GM23338 (cell line): ENCODE measurements at regions not wholly inside any gene's neighbourhood (a gene's known extent, or its start where the extent isn't known, plus 50 kb on each side); places are given as distances from the start of the nearest gene placed in this dataset.

ENCODE experiments used
- ATAC-seq: fragments of 200-7000 bp; cut with Tn5 transposase; 3 replicates; pipeline ENCODE4 v1.9.1; 2020
- DNase-seq: peaks from one replicate; pipeline ENCODE4 v3.0.0-alpha.2; 2015; ENCODE audit warnings: low spot score
- H2AFZ ChIP-seq: fragments of 200-600 bp; sonication (generic); 2 replicates; pipeline ENCODE4 v1.8.0; 2016; ENCODE audit warnings: antibody characterized with exemption, mild to moderate bottlenecking, moderate library complexity
- H3F3A ChIP-seq: fragments of 200-600 bp; sonication (generic); replicated peaks from 2 replicates; pipeline ENCODE4 v1.8.0; 2017; ENCODE audit warnings: antibody characterized with exemption, mixed run types, low read depth
- H3K27ac ChIP-seq: fragments of 200-600 bp; sonication (generic); 2 replicates; pipeline ENCODE4 v1.6.1; 2016; ENCODE audit warnings: low read depth
- H3K27me3 ChIP-seq: fragments of 200-600 bp; sonication (generic); 2 replicates; pipeline ENCODE4 v1.8.0; 2016; ENCODE audit warnings: mild to moderate bottlenecking, mixed run types, moderate library complexity; ENCODE audit not compliant: insufficient read depth
- H3K36me3 ChIP-seq: fragments of 200-600 bp; sonication (generic); 2 replicates; pipeline ENCODE4 v1.8.0; 2016; ENCODE audit warnings: mild to moderate bottlenecking; ENCODE audit not compliant: insufficient read depth
- H3K4me1 ChIP-seq: fragments of 200-600 bp; sonication (generic); 2 replicates; pipeline ENCODE4 v1.8.0; 2016; ENCODE audit warnings: mild to moderate bottlenecking, moderate library complexity; ENCODE audit not compliant: insufficient read depth
- H3K4me2 ChIP-seq: fragments of 200-600 bp; sonication (generic); 2 replicates; pipeline ENCODE4 v1.7.1; 2017; ENCODE audit warnings: mixed run types
- H3K4me3 ChIP-seq: fragments of 200-600 bp; sonication (generic); 2 replicates; pipeline ENCODE4 v1.6.1; 2016; ENCODE audit warnings: mixed run types
- H3K79me2 ChIP-seq: fragments of 200-600 bp; sonication (generic); replicated peaks from 2 replicates; pipeline ENCODE4 v1.8.0; 2017; ENCODE audit warnings: mild to moderate bottlenecking; ENCODE audit not compliant: insufficient read depth
- H3K9me2 ChIP-seq: fragments of 200-600 bp; sonication (generic); 2 replicates; pipeline ENCODE4 v1.8.0; 2017; ENCODE audit not compliant: insufficient read depth
- H4K20me1 ChIP-seq: fragments of 200-600 bp; sonication (generic); replicated peaks from 2 replicates; pipeline ENCODE4 v1.8.0; 2017; ENCODE audit warnings: mild to moderate bottlenecking; ENCODE audit not compliant: insufficient read depth
- H3K27ac Mint-ChIP-seq: 2 replicates; pipeline ENCODE4 v1.8.0; 2020; ENCODE audit warnings: inconsistent platforms, mild to moderate bottlenecking, moderate library complexity, mixed read lengths
- H3K27me3 Mint-ChIP-seq: 3 replicates; pipeline ENCODE4 v1.8.0; 2022; ENCODE audit warnings: low read depth, mild to moderate bottlenecking, moderate library complexity, mixed read lengths, inconsistent platforms; ENCODE audit not compliant: insufficient read depth, poor library complexity
- H3K36me3 Mint-ChIP-seq: 3 replicates; pipeline ENCODE4 v1.8.0; 2021; ENCODE audit warnings: low read depth, mild to moderate bottlenecking, inconsistent platforms, moderate library complexity, mixed read lengths
- H3K4me1 Mint-ChIP-seq: 3 replicates; pipeline ENCODE4 v1.8.0; 2020; ENCODE audit warnings: mild to moderate bottlenecking, inconsistent platforms, mixed read lengths
- H3K4me3 Mint-ChIP-seq: 3 replicates; pipeline ENCODE4 v1.8.0; 2021; ENCODE audit warnings: moderate library complexity, mild to moderate bottlenecking, inconsistent platforms, mixed read lengths
- H3K9me3 Mint-ChIP-seq: 3 replicates; pipeline ENCODE4 v1.8.0; 2020; ENCODE audit warnings: moderate library complexity, mild to moderate bottlenecking, inconsistent platforms, mixed read lengths
- CREB1 ChIP-seq: fragments of 250-450 bp; sonication (Bioruptor Pico); IDR thresholded peaks from 2 replicates; pipeline ENCODE4 v1.5.0; 2020; ENCODE audit warnings: low read depth, mild to moderate bottlenecking, moderate library complexity
- ETS1 ChIP-seq: IDR thresholded peaks from 2 replicates; pipeline ENCODE4 v1.6.1; 2016; ENCODE audit warnings: antibody characterized with exemption
- EZH2 ChIP-seq: fragments of 200-600 bp; sonication (generic); IDR thresholded peaks from one replicate; pipeline ENCODE4 v1.8.0; 2017; ENCODE audit warnings: antibody characterized with exemption, mild to moderate bottlenecking, low read depth; ENCODE audit not compliant: unreplicated experiment
- JUNB ChIP-seq: IDR thresholded peaks from one replicate; pipeline ENCODE4 v1.6.1; 2016; ENCODE audit warnings: antibody characterized with exemption; ENCODE audit not compliant: unreplicated experiment
- NANOG ChIP-seq: IDR thresholded peaks from 2 replicates; pipeline ENCODE4 v1.6.1; 2016; ENCODE audit warnings: antibody characterized with exemption, borderline replicate concordance
- POLR2AphosphoS5 ChIP-seq: IDR thresholded peaks from 2 replicates; pipeline ENCODE4 v1.6.1; 2016; ENCODE audit warnings: antibody characterized with exemption, low read depth
- REST ChIP-seq: IDR thresholded peaks from one replicate; pipeline ENCODE4 v1.6.1; 2018; ENCODE audit warnings: antibody characterized with exemption; ENCODE audit not compliant: unreplicated experiment
- ZNF114 ChIP-seq: fragments of 250-450 bp; sonication (Bioruptor Pico); IDR thresholded peaks from 2 replicates; pipeline ENCODE4 v1.5.0; 2020; ENCODE audit warnings: mild to moderate bottlenecking, moderate library complexity
- TF ChIP-seq, protein P1 (sequence below), 2 experiments: fragments of 200-600 bp in 1 of 2; sonication (generic) in 1 of 2; conservative IDR thresholded peaks; 2 replicates each; pipeline versions ENCODE4 v1.5.1 to v1.6.1; 2016 to 2017; ENCODE audit warnings: antibody characterized with exemption in 2 of 2, low read depth in 2 of 2, mild to moderate bottlenecking in 2 of 2, moderate library complexity in 1 of 2

GRCh38 chr12:131442337-131442918 lies 268.5 kb upstream of the SFSWAP start:
- Histone ChIP-seq H3K27me3 (no peaks in the 10 kb centered on the region), H3K4me1 (no peaks in the 10 kb centered on the region), H3K36me3 (no peaks in the 10 kb centered on the region), H3K79me2 (no peaks in the 10 kb centered on the region), H3K9me2 (no peaks in the 10 kb centered on the region), H3F3A (no peaks in the 10 kb centered on the region), H2AFZ (no peak overlapping the region), H3K4me3 (no peak overlapping the region), H3K27ac (no peak overlapping the region), H3K4me2 (no peak overlapping the region), H4K20me1 (no peaks in the 10 kb centered on the region)
- H3K9me3 Mint-ChIP-seq, result no peaks in the 10 kb centered on the region
- H3K36me3 Mint-ChIP-seq, result no peaks in the 10 kb centered on the region
- no peak for ATAC-seq
- H3K4me3 Mint-ChIP-seq, result no peak overlapping the region
- H3K27ac Mint-ChIP-seq, result no peak overlapping the region
- TF ChIP-seq JUNB (no peak), CREB1 (CRISPR knock-in tag) (no peak), POLR2AphosphoS5 (no peak), ZNF114 (no peak), NANOG (no peak), REST (no peak)
- TF ChIP-seq, protein P1, sequence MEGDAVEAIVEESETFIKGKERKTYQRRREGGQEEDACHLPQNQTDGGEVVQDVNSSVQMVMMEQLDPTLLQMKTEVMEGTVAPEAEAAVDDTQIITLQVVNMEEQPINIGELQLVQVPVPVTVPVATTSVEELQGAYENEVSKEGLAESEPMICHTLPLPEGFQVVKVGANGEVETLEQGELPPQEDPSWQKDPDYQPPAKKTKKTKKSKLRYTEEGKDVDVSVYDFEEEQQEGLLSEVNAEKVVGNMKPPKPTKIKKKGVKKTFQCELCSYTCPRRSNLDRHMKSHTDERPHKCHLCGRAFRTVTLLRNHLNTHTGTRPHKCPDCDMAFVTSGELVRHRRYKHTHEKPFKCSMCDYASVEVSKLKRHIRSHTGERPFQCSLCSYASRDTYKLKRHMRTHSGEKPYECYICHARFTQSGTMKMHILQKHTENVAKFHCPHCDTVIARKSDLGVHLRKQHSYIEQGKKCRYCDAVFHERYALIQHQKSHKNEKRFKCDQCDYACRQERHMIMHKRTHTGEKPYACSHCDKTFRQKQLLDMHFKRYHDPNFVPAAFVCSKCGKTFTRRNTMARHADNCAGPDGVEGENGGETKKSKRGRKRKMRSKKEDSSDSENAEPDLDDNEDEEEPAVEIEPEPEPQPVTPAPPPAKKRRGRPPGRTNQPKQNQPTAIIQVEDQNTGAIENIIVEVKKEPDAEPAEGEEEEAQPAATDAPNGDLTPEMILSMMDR (conservative IDR thresholded peaks at IDR 0.05; ENCODE audit: low read depth in 2 of 2), result no peak
- DNase-seq, result no peak
- peaks cover 6% of the 10 kb centered on the region for H3K27me3 Mint-ChIP-seq
- 0 out of 3 replicates have a peak, but pooled peaks cover 3% of the 10 kb centered on the region for H3K4me1 Mint-ChIP-seq

DNA sequence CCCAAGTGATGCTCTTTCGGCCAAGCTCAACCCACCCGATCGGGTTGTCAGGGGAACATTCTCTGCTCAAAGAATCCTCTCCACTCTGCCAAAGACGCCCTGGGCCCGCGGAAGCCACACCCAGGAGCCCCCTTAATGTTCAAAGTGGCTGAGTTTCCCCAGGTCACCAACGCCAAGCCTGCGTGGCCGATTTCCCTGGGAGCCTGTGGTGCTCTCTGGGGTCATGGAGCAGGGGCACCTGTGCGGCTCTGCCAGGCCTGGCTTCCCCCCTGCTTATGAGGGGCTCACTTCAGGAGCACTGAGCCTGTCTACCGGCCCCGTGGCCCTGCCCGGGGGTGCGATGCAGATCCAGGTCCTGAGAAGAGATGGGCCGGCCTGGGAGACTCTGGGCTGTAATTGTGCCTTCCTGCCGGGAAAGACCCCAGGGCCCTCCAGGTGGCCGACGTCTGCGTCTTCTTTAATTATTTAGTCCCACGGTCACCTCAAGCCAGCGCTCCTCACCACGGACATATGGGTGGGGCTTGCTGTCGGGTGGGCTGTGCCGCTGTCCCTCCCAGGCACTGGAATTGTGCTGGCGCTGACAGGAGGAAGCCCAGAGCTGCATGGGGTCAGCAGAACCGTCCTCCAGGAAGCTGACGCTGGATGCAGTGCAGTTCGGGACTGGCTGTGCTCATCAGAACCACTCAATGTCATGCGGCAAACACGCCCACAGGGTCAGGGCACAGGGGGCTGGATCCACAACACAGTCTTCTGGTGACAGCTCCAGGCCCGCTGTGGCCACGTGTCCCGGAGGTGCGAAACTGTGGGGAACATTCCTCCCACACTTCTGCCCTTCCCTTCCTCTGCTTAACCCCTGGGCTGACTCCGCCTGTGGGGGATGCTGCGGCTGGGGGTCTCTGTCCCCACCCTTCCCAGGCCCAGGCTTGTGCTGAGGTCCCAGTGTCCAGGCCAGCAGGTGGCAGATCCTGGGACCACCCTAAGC lies 267.6 kb upstream of the SFSWAP start:
- TF ChIP-seq ETS1 (no peak), REST (no peak), EZH2 (no peak), ZNF114 (no peak)
- TF ChIP-seq, protein P1 (conservative IDR thresholded peaks at IDR 0.05; ENCODE audit: low read depth in 2 of 2), result no peak
- Histone ChIP-seq H3K27ac (no peak overlapping the region), H3K36me3 (no peaks in the 10 kb centered on the region), H3K4me3 (no peak overlapping the region), H3K4me1 (no peaks in the 10 kb centered on the region), H3K27me3 (no peaks in the 10 kb centered on the region), H3F3A (no peaks in the 10 kb centered on the region), H3K79me2 (no peaks in the 10 kb centered on the region), H3K4me2 (no peak overlapping the region), H2AFZ (no peak overlapping the region), H3K9me2 (no peaks in the 10 kb centered on the region), H4K20me1 (no peaks in the 10 kb centered on the region)
- Mint-ChIP-seq H3K4me1 (0 out of 3 replicates have a peak, but pooled peaks cover 3% of the 10 kb centered on the region), H3K36me3 (no peaks in the 10 kb centered on the region), H3K27ac (no peak overlapping the region), H3K9me3 (no peaks in the 10 kb centered on the region), H3K4me3 (no peak overlapping the region), H3K27me3 (peaks cover 9% of the 10 kb centered on the region)
- ATAC-seq, result no peak
- no peak for DNase-seq
